ENCODE measurements at regions not wholly inside any gene's neighbourhood (a gene's known extent, or its start where the extent isn't known, plus 50 kb on each side); places are given as distances from the start of the nearest gene placed in this dataset.

GRCh38 chr9:31753756-31754155 lies 630.7 kb upstream of the ACO1 start:
- TF ChIP-seq CTCF (IDR thresholded peaks at IDR 0.05) (no peak), POLR2A (IDR thresholded peaks at IDR 0.05) (no peak)
